AG08396 (cell line): ENCODE measurements at regions not wholly inside any gene's neighbourhood (a gene's known extent, or its start where the extent isn't known, plus 50 kb on each side); places are given as distances from the start of the nearest gene placed in this dataset.
"Not testable (repeated sequence)": the region's sequence is repeated elsewhere in the genome, so short reads cannot be mapped to it uniquely, and the experiment has no call there.

Source experiments
- DNase-seq: peaks from one replicate; pipeline ENCODE4 v3.0.0; 2012; ENCODE audit warnings: low spot score, mixed read lengths

DNA sequence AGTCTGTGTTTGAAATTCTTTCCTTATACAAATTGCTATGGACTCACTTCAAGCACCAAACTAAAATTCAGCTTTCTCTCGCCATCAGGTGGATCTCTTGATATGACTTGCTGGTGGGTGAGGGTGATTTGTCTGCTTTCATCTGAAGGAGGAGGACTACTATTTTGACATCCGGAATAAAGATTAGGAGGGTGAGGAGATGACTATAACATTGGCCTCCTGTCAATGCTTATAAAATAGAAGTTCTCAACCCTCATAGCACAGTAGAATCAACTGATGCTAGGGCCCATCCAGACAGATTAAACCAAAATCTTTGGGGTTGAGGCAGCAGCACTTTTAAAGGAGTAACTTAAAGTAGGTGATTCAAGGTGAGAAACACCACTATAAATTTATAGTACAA, 120.4 kb upstream of the DNAJC10 start:
- DNase-seq = no peak

DNA sequence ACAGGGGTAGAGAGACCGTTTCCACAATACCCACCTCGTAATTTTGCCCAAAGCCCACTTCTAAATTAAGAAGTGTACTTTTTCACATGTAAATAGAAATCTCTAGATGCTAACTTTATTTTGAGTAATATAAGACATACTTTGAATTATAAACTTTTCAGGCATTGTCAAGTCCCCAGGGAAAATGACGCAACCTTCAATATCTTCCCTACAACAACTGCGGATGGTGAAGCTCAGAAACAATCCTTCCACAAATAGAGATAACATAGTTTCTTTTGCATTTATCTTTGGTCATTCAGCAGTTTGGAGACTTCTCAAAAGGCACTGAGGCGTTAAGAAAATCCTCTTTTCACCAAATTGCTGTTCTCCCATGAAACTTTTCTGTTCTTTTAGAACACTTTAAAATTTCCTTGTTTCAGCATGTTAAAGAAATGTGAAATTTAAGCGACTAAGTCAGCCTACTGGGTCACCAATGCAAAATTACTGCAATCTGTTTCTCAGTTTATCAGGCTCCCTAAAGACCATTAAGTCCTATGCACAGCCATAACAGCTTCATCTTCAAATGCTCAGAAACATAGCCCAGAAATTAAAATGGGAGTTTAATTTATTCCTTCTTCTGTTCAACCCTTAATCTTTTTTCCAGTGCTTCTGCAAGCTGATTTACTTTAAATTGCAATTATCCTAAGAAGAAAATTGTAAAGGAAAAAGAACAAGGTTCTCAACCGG, 118.3 kb upstream of the DNAJC10 start:
- DNase-seq = no peak

DNA sequence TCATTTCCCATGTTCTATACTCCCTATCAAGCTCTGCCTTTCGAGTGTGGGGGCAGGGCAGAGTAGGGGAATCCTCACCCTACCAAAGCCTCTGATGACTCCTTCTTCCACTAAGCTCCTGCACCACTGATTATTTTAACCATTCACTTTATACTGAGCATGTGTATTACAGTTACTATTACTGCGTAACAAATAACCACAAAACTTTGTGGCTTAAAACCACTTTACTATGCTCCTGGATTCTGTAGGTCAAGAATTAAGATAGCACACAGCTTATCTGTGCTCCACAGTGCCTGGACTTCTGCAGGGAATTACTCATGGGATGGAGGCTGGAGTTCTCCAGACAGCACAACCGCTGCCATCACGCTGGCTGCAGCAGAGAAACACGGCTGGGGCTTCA, 117.4 kb upstream of the DNAJC10 start:
- DNase-seq = no peak

GRCh38 chr2:182605166-182605565, 110.9 kb upstream of the DNAJC10 start:
- peak; percentile 17 for DNase-seq

GRCh38 chr2:182606728-182607681, 109.1 kb upstream of the DNAJC10 start:
- no peak for DNase-seq

DNA sequence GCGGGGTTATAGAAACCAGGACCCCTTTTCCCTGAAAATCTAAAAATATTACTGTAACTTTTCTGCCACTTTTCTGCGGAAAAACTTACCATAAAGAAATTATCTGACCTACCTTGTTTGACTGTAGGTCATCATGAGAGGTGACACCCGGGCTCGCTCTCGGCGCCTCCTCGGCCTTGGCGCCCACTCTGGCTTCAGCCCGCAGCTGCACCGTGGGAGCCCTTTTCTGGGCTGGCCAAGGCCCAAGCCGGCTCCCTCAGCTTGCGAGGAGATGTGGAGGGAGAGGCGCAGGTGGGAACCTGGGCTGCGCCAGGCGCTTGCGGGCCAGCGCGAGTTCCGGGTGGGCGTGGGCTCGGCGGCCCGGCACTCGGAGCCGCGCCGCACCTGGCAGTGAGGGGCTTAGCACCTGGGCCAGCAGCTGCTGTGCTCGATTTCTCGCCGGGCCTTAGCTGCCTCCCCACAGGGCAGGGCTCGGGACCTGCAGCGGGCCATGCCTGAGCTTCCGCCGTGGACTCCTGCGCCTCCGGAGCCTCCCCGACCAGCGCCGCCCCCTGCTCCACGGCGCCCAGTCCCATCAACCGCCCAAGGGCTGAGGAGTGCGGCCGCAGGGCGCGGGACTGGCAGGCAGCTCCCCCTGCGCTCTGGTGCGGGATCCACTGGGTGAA, 107.7 kb upstream of the DNAJC10 start:
- DNase-seq = no peak

DNA sequence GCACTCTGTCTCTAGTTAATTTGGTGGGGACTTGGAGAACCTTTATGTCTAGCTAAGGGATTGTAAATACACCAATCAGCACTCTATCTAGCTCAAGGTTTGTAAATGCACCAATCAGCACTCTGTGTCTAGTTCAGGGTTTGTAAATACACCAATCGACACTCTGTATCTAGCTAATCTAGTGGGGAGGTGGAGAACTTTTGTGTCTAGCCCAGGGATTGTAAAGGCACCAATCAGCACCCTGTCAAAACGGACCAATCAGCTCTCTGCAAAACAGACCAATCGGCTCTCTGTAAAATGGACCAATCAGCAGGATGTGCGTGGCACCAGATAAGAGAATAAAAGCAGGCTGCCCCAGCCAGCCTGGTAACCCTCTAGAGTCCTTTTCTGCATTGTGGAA, 107.1 kb upstream of the DNAJC10 start:
- DNase-seq = not testable (repeated sequence)

GRCh38 chr2:182610231-182610630, 105.8 kb upstream of the DNAJC10 start:
- no peak for DNase-seq

DNA sequence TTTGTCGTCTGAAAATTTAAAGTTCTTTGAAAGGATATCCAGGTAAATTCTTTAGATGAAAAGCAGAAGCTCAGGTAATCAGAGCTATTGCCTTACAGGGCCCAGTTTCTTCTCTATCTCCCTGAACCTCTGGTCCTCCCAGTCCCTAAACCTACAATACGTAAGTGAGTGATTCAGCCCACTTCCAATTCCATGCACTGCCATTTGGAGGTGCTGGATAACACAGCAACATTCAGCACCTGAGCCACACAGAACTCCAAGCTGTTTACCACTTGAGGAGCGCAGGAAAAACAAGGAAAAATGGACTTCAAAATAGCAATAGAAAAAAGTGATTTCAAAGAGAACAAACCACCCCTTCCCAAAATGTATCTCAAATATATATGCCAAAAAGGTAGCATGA, 105.0 kb upstream of the DNAJC10 start:
- DNase-seq = no peak

DNA sequence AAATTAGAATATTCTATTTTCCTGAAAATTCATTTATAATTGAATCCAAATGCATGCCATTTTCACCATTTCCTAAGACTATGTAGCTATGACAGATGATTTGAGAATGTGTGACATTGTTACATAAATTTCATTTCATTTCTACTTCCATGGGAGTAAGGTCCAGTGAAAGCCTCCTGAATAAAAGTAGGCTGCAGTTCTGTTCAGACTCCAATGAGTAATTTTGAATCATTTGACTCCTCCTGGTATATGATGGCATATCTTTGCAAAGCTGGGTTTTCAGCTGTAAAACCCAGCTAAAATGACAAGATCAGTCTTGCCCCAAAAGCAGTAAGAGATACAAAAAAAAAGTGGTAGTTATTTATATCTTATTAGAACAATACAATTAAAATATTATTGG, 101.0 kb upstream of the DNAJC10 start:
- DNase-seq = peak; percentile 19

GRCh38 chr2:182616471-182617393, 99.3 kb upstream of the DNAJC10 start:
- peak; percentile 54 for DNase-seq

DNA sequence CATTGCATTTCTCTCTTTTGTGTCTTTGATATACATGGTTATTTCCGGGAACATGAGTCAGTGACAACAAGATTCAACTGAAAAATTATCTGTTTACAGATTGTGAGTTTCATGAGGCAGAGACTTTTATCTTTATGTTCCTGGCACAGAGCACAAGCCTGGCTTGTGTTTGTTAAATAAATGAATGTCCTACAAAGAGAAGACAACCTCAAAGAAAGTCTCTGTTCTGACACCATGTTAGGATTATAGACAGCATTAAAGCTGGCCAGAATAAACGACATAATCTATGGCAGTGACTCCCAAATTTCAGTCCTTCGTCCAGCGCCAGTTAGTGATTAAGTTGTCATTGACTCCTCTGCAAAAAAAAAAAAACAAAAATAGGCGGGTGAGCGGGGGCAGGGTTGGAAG, 97.4 kb upstream of the DNAJC10 start:
- DNase-seq = peak; percentile 6

DNA sequence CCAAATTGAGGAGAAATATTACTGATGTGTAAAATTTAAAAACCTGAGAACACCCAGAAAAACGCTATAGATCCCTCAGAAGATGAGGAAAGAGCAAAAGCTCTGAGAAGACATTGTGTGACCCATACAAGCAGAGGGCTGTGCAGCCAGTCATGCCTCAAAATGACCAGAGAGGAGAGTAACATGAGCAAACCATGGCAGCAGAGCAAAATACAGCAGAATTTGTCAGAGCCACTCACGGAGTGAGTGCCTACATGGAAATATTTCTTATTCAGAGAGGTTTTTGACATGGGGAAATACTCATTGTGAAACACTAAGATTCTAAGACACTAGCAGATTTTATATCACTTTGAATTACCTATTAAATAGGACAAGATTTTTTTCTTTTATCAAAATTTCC, 96.8 kb upstream of the DNAJC10 start:
- DNase-seq = no peak

- no peak for DNase-seq
Measured at GRCh38 chr2:182621191-182621590, 94.9 kb upstream of the DNAJC10 start.

DNA sequence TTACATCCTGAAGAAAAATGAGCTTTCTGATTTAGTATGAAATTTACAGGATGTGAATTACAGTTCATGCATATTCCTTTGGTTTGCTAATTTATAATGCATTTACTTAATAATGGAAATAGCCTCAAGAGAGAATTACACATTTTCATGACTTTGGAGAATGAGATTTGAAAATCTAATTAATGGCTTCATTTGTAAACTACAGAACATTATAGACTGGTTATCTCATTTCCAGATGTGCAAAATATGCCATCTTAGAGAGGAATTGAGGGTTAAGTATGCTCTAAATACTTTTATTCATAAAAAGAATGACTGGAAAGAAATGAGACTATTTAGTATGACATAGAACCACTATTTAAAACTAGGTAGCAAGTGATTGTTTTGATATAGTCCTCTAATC, 94.2 kb upstream of the DNAJC10 start:
- no peak for DNase-seq

GRCh38 chr2:182622231-182622630, 93.8 kb upstream of the DNAJC10 start:
- no peak for DNase-seq

DNA sequence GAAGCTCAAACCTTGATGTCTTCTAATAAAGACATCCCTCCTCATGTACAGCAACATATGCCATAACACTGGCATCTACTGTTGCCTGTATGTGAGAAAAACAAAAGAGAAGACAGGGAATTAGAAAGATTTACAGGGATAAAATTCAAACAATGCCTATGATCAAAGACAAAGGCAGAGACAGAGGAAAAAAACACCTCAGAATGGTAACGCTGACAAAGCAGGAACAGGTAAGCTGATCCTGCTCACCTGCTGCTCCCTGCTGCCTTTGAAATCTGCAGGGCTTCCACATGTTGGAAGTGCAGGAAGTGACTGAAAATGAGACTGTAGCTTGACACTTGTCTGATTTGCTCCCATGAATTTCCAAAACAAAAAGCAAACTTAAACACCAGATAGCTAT, 90.2 kb upstream of the DNAJC10 start:
- DNase-seq = no peak

GRCh38 chr2:182628916-182629315, 87.1 kb upstream of the DNAJC10 start:
- DNase-seq = no peak

DNA sequence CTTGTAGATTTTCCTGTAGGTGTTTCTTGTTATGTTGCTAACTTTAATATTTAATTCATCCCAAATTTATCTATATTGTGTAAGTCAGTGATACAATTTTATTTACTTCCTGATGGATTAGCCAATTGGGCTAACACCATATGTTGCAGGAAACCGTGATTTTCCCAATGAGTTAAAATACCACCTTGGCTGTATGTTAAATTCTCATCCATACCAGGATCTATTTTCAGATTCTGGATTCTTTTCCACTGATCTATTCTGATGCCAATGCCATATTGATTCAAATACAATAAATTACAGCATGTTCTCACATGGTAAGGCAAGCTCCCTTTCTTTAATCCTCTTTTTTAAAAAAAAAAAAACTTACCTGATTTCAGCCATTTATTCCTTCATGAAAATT, 85.8 kb upstream of the DNAJC10 start:
- DNase-seq = no peak

DNA sequence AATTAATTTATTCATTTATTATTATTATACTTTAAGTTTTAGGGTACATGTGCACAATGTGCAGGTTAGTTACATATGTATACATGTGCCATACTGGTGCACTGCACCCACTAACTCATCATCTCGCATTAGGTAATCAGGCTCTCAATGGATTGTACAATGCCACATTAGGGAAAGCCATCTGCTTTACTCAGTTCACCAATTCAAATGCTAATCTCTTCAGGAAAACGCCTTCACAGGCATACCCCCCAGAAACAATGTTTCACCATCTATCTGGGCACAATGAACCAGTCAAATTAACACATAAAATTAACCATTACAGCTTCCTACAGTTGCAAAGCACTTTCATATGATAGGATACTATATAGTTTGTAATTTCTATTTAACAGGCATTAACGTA, 84.8 kb upstream of the DNAJC10 start:
- DNase-seq = no peak

- DNase-seq = no peak
Measured at GRCh38 chr2:182634386-182634785, 81.7 kb upstream of the DNAJC10 start.

- no peak for DNase-seq
Measured at GRCh38 chr2:182636699-182637098, 79.4 kb upstream of the DNAJC10 start.
